Vagina (tissue), 2 donors: ENCODE measurements at regions not wholly inside any gene's neighbourhood (a gene's known extent, or its start where the extent isn't known, plus 50 kb on each side); places are given as distances from the start of the nearest gene placed in this dataset.

Experiments
- POLR2A ChIP-seq, 2 donors: fragments of 450-650 bp; IDR thresholded peaks; one replicate each; pipeline ENCODE4 v1.6.1; 2017; ENCODE audit warnings: antibody characterized with exemption in 2 of 2, mild to moderate bottlenecking in 2 of 2, moderate library complexity in 2 of 2
- POLR2AphosphoS5 ChIP-seq, 2 donors: sonication (generic); formaldehyde crosslinking; IDR thresholded peaks; one replicate each; pipeline ENCODE4 v1.9.0; 2017; ENCODE audit warnings: antibody characterized with exemption in 2 of 2, mild to moderate bottlenecking in 2 of 2, low read depth in 1 of 2; ENCODE audit not compliant: insufficient read depth in 1 of 2
- TF ChIP-seq, protein P1 (sequence below), 3 experiments: fragments of 450-650 bp in 2 of 3; fragments of 200-600 bp in 1 of 3; sonication (generic) in 1 of 3; IDR thresholded peaks; one replicate each; pipeline ENCODE4 v1.5.1; 2017 to 2019; ENCODE audit warnings: antibody characterized with exemption in 3 of 3, mild to moderate bottlenecking in 2 of 3, moderate library complexity in 2 of 3

DNA sequence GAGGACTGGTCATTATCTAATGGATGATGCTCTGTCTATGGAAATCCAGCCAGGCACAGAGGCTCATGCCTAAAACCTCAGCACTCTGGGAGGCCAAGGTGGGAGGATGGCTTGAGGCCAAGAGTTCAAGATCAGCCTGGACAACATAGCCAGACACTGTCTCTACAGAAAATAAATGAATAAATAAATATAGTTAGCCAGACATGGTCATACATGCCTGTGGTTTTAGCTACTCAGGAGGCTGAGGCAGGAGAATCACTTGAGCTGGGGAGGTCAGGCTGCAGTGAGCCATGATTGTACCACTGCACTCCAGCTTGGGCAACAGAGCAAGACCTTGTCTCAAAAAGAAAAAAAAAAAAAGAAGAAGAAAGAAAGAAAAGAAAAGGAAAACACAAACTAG, 234.7 kb downstream of the TSHZ3 start:
- TF ChIP-seq POLR2A (IDR thresholded peaks at IDR 0.05) (no peak), POLR2AphosphoS5 (IDR thresholded peaks at IDR 0.05; ENCODE audit: insufficient read depth in 1 of 2, low read depth in 1 of 2) (no peak)
- TF ChIP-seq, protein P1, sequence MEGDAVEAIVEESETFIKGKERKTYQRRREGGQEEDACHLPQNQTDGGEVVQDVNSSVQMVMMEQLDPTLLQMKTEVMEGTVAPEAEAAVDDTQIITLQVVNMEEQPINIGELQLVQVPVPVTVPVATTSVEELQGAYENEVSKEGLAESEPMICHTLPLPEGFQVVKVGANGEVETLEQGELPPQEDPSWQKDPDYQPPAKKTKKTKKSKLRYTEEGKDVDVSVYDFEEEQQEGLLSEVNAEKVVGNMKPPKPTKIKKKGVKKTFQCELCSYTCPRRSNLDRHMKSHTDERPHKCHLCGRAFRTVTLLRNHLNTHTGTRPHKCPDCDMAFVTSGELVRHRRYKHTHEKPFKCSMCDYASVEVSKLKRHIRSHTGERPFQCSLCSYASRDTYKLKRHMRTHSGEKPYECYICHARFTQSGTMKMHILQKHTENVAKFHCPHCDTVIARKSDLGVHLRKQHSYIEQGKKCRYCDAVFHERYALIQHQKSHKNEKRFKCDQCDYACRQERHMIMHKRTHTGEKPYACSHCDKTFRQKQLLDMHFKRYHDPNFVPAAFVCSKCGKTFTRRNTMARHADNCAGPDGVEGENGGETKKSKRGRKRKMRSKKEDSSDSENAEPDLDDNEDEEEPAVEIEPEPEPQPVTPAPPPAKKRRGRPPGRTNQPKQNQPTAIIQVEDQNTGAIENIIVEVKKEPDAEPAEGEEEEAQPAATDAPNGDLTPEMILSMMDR (IDR thresholded peaks at IDR 0.05) = no peak
